ENCODE measurements at regions not wholly inside any gene's neighbourhood (a gene's known extent, or its start where the extent isn't known, plus 50 kb on each side); places are given as distances from the start of the nearest gene placed in this dataset.

DNA sequence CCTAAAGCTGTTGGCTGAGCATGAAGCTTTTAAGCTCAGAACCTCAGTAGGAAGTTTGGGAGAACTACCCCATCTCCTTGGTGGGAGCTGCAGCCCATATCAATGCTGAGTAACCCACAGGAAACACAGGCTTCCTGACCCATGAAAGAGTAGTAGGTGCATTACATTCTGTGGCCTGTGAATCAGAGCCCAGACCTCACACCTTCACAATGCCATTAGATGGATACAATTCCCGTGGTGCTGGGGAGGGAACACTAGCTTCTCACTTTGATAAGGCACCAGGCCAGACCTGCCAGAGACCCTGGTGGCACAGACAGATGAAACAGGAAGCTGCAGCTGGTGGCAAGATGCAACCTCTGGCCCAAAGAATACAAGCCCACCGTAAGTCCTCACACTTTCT, 308.8 kb downstream of the NPHP4 start:
- BruUV-seq (replicated peaks), result no TSS peak
- DNase-seq, result no peak
- no peak overlapping the region for H3K4me3 Mint-ChIP-seq (ENCODE audit: low read depth, unreplicated experiment)
- no peaks in the 10 kb centered on the region for H3K4me1 Mint-ChIP-seq (ENCODE audit: low read depth, unreplicated experiment)
- CTCF ChIA-PET, result no interaction called here
- no peak overlapping the region for H3K27ac Mint-ChIP-seq (ENCODE audit: unreplicated experiment)
- no peaks in the 10 kb centered on the region for H3K36me3 Mint-ChIP-seq (ENCODE audit: insufficient read depth, unreplicated experiment)
- H3K27me3 Mint-ChIP-seq (ENCODE audit: unreplicated experiment), result peaks cover 54% of the 10 kb centered on the region
- intact Hi-C loops (cut with micrococcal nuclease; ENCODE audit: unreplicated experiment), result no loop called here
- H3K9me3 Mint-ChIP-seq (ENCODE audit: low read depth, unreplicated experiment), result peaks cover 8% of the 10 kb centered on the region
- TF ChIP-seq, protein P1, sequence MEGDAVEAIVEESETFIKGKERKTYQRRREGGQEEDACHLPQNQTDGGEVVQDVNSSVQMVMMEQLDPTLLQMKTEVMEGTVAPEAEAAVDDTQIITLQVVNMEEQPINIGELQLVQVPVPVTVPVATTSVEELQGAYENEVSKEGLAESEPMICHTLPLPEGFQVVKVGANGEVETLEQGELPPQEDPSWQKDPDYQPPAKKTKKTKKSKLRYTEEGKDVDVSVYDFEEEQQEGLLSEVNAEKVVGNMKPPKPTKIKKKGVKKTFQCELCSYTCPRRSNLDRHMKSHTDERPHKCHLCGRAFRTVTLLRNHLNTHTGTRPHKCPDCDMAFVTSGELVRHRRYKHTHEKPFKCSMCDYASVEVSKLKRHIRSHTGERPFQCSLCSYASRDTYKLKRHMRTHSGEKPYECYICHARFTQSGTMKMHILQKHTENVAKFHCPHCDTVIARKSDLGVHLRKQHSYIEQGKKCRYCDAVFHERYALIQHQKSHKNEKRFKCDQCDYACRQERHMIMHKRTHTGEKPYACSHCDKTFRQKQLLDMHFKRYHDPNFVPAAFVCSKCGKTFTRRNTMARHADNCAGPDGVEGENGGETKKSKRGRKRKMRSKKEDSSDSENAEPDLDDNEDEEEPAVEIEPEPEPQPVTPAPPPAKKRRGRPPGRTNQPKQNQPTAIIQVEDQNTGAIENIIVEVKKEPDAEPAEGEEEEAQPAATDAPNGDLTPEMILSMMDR (IDR thresholded peaks at IDR 0.05; ENCODE audit: unreplicated experiment), result no peak

DNA sequence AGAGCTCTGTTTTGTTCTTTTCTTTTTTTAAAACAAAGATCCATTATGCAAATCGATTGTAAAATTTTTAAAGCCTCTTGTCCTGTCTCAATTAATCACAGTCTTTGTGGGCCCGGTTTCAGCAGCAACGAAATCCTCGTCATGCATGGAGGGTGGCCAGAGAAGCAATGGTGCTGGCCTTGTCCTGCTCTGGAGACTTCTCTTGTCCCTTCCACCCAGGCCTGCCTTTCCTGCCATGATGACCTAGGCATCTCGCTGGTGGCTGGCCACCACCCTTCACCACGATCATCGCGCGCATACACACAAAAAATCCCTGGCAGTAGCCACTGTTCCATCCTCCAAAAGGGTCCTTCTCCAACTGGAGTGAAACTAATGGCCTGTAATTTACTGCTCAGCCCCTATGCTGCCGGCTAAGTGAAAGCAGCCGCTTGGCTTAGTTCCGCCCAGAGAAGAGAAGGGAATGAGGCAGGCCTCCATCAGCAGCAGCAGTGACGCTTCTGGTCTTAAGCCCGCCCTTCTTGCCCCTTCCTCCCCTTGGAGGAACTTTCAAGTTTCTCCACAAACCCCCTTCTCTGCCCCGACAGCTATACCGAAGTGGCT, 309.5 kb downstream of the NPHP4 start:
- BruUV-seq (replicated peaks), result no TSS peak
- no peaks in the 10 kb centered on the region for H3K4me1 Mint-ChIP-seq (ENCODE audit: low read depth, unreplicated experiment)
- TF ChIP-seq, protein P1 (IDR thresholded peaks at IDR 0.05; ENCODE audit: unreplicated experiment), result no peak
- intact Hi-C loops (cut with micrococcal nuclease; ENCODE audit: unreplicated experiment), result no loop called here
- H3K27ac Mint-ChIP-seq (ENCODE audit: unreplicated experiment), result no peak overlapping the region
- no peak for DNase-seq
- peaks cover 8% of the 10 kb centered on the region for H3K9me3 Mint-ChIP-seq (ENCODE audit: low read depth, unreplicated experiment)
- no peaks in the 10 kb centered on the region for H3K36me3 Mint-ChIP-seq (ENCODE audit: insufficient read depth, unreplicated experiment)
- CTCF ChIA-PET, result no interaction called here
- peaks cover 54% of the 10 kb centered on the region for H3K27me3 Mint-ChIP-seq (ENCODE audit: unreplicated experiment)
- no peak overlapping the region for H3K4me3 Mint-ChIP-seq (ENCODE audit: low read depth, unreplicated experiment)

DNA sequence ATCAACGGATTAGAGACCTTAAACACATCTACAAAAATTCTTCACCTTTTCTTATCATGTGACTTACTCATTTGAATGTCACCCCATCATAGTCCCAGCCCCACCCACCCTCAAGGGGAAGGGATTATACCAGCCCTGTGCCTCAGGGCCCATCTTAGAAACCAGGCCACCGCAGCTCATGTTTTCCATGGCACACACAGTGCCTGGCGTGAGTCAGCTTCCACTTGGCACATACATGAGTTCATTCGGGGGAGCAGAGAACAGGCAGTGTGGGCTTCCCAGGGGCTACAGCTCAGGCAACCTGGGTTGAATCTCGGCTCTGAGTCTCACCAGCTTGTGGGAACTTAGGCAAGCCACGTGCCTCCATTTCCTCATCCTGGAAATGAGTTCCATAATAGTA, 310.6 kb downstream of the NPHP4 start:
- Mint-ChIP-seq H3K27me3 (ENCODE audit: unreplicated experiment) (peaks cover 45% of the 10 kb centered on the region), H3K4me1 (ENCODE audit: low read depth, unreplicated experiment) (no peaks in the 10 kb centered on the region), H3K9me3 (ENCODE audit: low read depth, unreplicated experiment) (peaks cover 4% of the 10 kb centered on the region), H3K27ac (ENCODE audit: unreplicated experiment) (no peak overlapping the region), H3K4me3 (ENCODE audit: low read depth, unreplicated experiment) (no peak overlapping the region), H3K36me3 (ENCODE audit: insufficient read depth, unreplicated experiment) (no peaks in the 10 kb centered on the region)
- DNase-seq, result no peak
- CTCF ChIA-PET, result no interaction called here
- intact Hi-C loops (cut with micrococcal nuclease; ENCODE audit: unreplicated experiment), result no loop called here
- TF ChIP-seq, protein P1 (IDR thresholded peaks at IDR 0.05; ENCODE audit: unreplicated experiment), result no peak
- no TSS peak for BruUV-seq (replicated peaks)

DNA sequence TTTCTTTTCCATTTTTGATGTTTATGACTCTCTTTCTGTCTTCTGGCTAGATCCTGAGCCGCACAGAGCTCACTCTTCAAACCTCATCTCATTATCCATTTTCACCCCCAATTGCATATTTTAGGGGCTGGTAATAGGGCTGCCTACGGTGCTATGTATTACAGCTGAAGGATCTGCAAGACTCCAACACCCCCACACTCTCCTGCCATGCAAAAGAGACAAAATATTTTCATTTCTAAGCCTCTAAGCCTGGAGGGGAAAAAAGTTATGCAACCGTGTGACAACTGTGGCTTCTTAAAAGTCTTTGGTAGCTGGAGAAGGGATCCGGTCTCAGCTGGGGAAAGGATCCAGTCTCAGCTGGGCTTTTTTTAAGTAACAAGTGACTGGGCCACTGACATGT, 311.6 kb downstream of the NPHP4 start:
- peaks cover 34% of the 10 kb centered on the region for H3K27me3 Mint-ChIP-seq (ENCODE audit: unreplicated experiment)
- DNase-seq, result no peak
- H3K4me3 Mint-ChIP-seq (ENCODE audit: low read depth, unreplicated experiment), result no peak overlapping the region
- H3K27ac Mint-ChIP-seq (ENCODE audit: unreplicated experiment), result no peak overlapping the region
- CTCF ChIA-PET, result no interaction called here
- TF ChIP-seq, protein P1 (IDR thresholded peaks at IDR 0.05; ENCODE audit: unreplicated experiment), result no peak
- no peaks in the 10 kb centered on the region for H3K36me3 Mint-ChIP-seq (ENCODE audit: insufficient read depth, unreplicated experiment)
- intact Hi-C loops (cut with micrococcal nuclease; ENCODE audit: unreplicated experiment), result no loop called here
- peaks cover 4% of the 10 kb centered on the region for H3K9me3 Mint-ChIP-seq (ENCODE audit: low read depth, unreplicated experiment)
- BruUV-seq (replicated peaks), result no TSS peak
- no peaks in the 10 kb centered on the region for H3K4me1 Mint-ChIP-seq (ENCODE audit: low read depth, unreplicated experiment)
